Fibroblast of skin of abdomen (primary cell): ENCODE measurements at regions not wholly inside any gene's neighbourhood (a gene's known extent, or its start where the extent isn't known, plus 50 kb on each side); places are given as distances from the start of the nearest gene placed in this dataset.

Experiments
- DNase-seq: peaks from one replicate; pipeline ENCODE4 v3.0.0-alpha.2; 2013

- no peak for DNase-seq
These were observed 468.4 kb upstream of the CDH6 start for GRCh38 chr5:30725073-30725472.

GRCh38 chr5:30698217-30698616 lies 495.3 kb upstream of the CDH6 start:
- no peak for DNase-seq

- no peak for DNase-seq
These were observed 500.2 kb upstream of the CDH6 start for GRCh38 chr5:30693326-30693725.

GRCh38 chr5:30690931-30691330 lies 502.6 kb upstream of the CDH6 start:
- DNase-seq, result no peak

- DNase-seq, result no peak
These were observed 506.0 kb upstream of the CDH6 start for GRCh38 chr5:30687461-30687860.

- DNase-seq, result no peak
These were observed 507.0 kb upstream of the CDH6 start for GRCh38 chr5:30686530-30686929.

- DNase-seq, result no peak
These were observed 517.2 kb upstream of the CDH6 start for GRCh38 chr5:30676223-30676840.

GRCh38 chr5:30667293-30667692 lies 526.2 kb upstream of the CDH6 start:
- DNase-seq, result no peak

- no peak for DNase-seq
These were observed 530.0 kb upstream of the CDH6 start for GRCh38 chr5:30663536-30663935.

- DNase-seq, result no peak
These were observed 531.1 kb upstream of the CDH6 start for GRCh38 chr5:30662373-30662772.

- no peak for DNase-seq
These were observed 531.8 kb upstream of the CDH6 start for GRCh38 chr5:30661730-30662129.

- no peak for DNase-seq
These were observed 534.1 kb upstream of the CDH6 start for GRCh38 chr5:30659417-30659816.

GRCh38 chr5:30650311-30650710 lies 543.2 kb upstream of the CDH6 start:
- no peak for DNase-seq

- no peak for DNase-seq
These were observed 554.6 kb upstream of the CDH6 start for GRCh38 chr5:30638899-30639298.

GRCh38 chr5:30627945-30628344 lies 565.5 kb upstream of the CDH6 start:
- DNase-seq, result no peak

GRCh38 chr5:30626557-30626956 lies 566.9 kb upstream of the CDH6 start:
- DNase-seq, result no peak

- no peak for DNase-seq
These were observed 572.9 kb upstream of the CDH6 start for GRCh38 chr5:30620481-30621085.

GRCh38 chr5:30608501-30608900 lies 585.0 kb upstream of the CDH6 start:
- DNase-seq, result no peak

- DNase-seq, result no peak
These were observed 586.1 kb upstream of the CDH6 start for GRCh38 chr5:30607301-30607894.

GRCh38 chr5:30605693-30606268 lies 587.7 kb upstream of the CDH6 start:
- no peak for DNase-seq

- DNase-seq, result no peak
These were observed 588.7 kb upstream of the CDH6 start for GRCh38 chr5:30604648-30605262.

GRCh38 chr5:30600892-30601291 lies 592.6 kb upstream of the CDH6 start:
- DNase-seq, result no peak

GRCh38 chr5:30596495-30597064 lies 596.9 kb upstream of the CDH6 start:
- no peak for DNase-seq
